ENCODE measurements at regions not wholly inside any gene's neighbourhood (a gene's known extent, or its start where the extent isn't known, plus 50 kb on each side); places are given as distances from the start of the nearest gene placed in this dataset.

- Mint-ChIP-seq H3K27me3 (ENCODE audit: low read depth) (peaks cover 7% of the 10 kb centered on the region; the same call in 1 of the 2 replicates), H3K9me3 (peaks cover 7 to 16% of the 10 kb centered on the region in 2 experiments; a peak in 4 of 5 replicates), H3K4me3 (no peak overlapping the region), H3K4me1 (peaks cover 6 to 7% of the 10 kb centered on the region in 2 experiments), H3K27ac (0 out of 7 replicates have a peak overlapping the region, but pooled peaks of 1 of the 3 experiments have one; percentile 35), H3K36me3 (ENCODE audit: insufficient read depth in 1 of 3, low read depth in 3 of 3) (peaks cover 0 to 4% (median 2%) of the 10 kb centered on the region in 3 experiments; a peak in 4 of 7 replicates)
- Histone ChIP-seq H4K20me1 (ENCODE audit: control insufficient read depth, insufficient read depth, insufficient read length) (no peaks in the 10 kb centered on the region), H2BK5ac (ENCODE audit: insufficient read length, low read length) (no peak overlapping the region), H2BK15ac (ENCODE audit: low read depth, low read length) (no peak overlapping the region), H3K23ac (ENCODE audit: insufficient read length, low read depth, low read length) (no peak overlapping the region), H3K79me1 (ENCODE audit: insufficient read depth, low read depth, low read length, poor library complexity, severe bottlenecking) (no peaks in the 10 kb centered on the region), H3T11ph (ENCODE audit: low read length) (no peak overlapping the region), H4K91ac (ENCODE audit: insufficient read length, low read depth, low read length) (no peak overlapping the region), H2BK20ac (ENCODE audit: low read depth, low read length, poor library complexity, severe bottlenecking) (no peak overlapping the region), H3K4ac (ENCODE audit: low read depth, low read length) (no peak overlapping the region), H3K9me3 (ENCODE audit: control insufficient read depth, low read depth, low read length) (no peaks in the 10 kb centered on the region), H2AFZ (ENCODE audit: low read length) (no peak overlapping the region), H2BK120ac (ENCODE audit: low read depth, low read length, poor library complexity, severe bottlenecking) (no peak overlapping the region), H2AK5ac (ENCODE audit: insufficient read length, low read length) (no peak overlapping the region), H3K18ac (ENCODE audit: insufficient read length, low read depth, low read length) (no peak overlapping the region), H3K27me3 (ENCODE audit: insufficient read depth, low read length) (no peaks in the 10 kb centered on the region), H3K4me2 (ENCODE audit: insufficient read depth, insufficient read length, low read length) (no peak overlapping the region), H3K14ac (ENCODE audit: insufficient read depth, low read length) (no peak overlapping the region), H3K56ac (ENCODE audit: insufficient read length, low read depth, low read length) (no peak overlapping the region), H4K5ac (ENCODE audit: insufficient read length, low read depth, low read length) (no peak overlapping the region), H3K27ac (ENCODE audit: insufficient read length, low read depth, low read length) (no peak overlapping the region), H3K4me1 (ENCODE audit: insufficient read depth, low read length) (no peaks in the 10 kb centered on the region; the same call in 1 of the 2 replicates), H3K9ac (ENCODE audit: extremely low read depth, insufficient read length, low read length) (no peak overlapping the region), H3K23me2 (ENCODE audit: insufficient read length, low read depth, low read length, poor library complexity, severe bottlenecking) (no peaks in the 10 kb centered on the region), H4K8ac (replicated peaks; ENCODE audit: insufficient read length, low read depth, low read length) (no peak overlapping the region), H2BK12ac (ENCODE audit: insufficient read length, low read depth, low read length) (no peak overlapping the region), H3K79me2 (ENCODE audit: insufficient read depth, low read length) (no peaks in the 10 kb centered on the region)
- no peak for TF ChIP-seq CTCF (conservative IDR thresholded peaks at IDR 0.05)
- no peak for DNase-seq
- no CpG with 5 or more reads among the region's 2 CpGs for WGBS (ENCODE audit: extremely low coverage, insufficient read length, low lambda C conversion rate)
Measured at GRCh38 chr10:34015700-34016099, 681.2 kb upstream of the NRP1 start.

Data from H9 (cell line).